ENCODE measurements at regions not wholly inside any gene's neighbourhood (a gene's known extent, or its start where the extent isn't known, plus 50 kb on each side); places are given as distances from the start of the nearest gene placed in this dataset.
A peak's percentile ranks its signal among the peaks of the same experiment; 100 is the strongest.

DNA sequence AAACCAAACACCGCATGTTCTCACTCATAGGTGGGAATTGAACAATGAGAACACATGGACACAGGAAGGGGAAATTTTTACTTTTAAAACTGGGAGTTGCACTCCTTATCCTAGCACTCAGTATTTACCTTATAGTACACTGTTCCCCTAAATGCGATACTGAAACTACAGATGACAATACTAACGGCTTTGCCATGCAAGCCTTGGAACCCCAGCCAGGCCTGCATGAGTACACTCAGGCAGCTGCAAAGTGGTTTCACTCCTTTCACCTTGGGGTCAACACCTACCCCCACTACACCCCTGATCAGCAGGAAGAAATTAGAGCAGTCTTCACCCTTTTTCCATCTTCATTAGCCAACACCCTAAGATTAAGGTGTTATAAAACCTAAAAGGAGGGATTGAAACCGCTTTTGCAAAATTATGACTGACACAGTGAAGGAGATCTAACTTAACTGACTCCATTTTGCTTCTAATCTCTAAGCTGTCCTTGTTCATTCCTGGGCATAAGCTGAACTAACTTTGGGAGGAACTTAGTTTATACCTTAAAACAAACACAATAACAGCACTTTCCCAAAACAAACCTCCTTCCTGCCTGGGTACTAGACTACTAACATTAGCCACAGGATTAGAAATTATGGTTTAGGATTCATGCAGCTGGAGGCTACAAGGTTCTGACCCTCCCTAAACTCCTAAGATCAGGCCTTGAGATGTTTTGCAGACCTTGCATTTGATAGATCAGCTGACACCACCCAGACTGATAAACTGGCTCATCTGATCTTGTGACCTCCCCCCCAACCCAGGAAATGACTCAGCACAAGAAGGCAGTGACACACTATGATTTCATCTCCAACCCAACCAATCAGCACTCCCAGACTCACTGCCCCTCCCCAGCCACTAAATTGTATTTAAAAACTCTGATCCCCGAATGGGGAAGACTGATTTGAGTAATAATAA is 452.1 kb upstream of the PPP2R3A start (continued):
- TF ChIP-seq, protein P1, sequence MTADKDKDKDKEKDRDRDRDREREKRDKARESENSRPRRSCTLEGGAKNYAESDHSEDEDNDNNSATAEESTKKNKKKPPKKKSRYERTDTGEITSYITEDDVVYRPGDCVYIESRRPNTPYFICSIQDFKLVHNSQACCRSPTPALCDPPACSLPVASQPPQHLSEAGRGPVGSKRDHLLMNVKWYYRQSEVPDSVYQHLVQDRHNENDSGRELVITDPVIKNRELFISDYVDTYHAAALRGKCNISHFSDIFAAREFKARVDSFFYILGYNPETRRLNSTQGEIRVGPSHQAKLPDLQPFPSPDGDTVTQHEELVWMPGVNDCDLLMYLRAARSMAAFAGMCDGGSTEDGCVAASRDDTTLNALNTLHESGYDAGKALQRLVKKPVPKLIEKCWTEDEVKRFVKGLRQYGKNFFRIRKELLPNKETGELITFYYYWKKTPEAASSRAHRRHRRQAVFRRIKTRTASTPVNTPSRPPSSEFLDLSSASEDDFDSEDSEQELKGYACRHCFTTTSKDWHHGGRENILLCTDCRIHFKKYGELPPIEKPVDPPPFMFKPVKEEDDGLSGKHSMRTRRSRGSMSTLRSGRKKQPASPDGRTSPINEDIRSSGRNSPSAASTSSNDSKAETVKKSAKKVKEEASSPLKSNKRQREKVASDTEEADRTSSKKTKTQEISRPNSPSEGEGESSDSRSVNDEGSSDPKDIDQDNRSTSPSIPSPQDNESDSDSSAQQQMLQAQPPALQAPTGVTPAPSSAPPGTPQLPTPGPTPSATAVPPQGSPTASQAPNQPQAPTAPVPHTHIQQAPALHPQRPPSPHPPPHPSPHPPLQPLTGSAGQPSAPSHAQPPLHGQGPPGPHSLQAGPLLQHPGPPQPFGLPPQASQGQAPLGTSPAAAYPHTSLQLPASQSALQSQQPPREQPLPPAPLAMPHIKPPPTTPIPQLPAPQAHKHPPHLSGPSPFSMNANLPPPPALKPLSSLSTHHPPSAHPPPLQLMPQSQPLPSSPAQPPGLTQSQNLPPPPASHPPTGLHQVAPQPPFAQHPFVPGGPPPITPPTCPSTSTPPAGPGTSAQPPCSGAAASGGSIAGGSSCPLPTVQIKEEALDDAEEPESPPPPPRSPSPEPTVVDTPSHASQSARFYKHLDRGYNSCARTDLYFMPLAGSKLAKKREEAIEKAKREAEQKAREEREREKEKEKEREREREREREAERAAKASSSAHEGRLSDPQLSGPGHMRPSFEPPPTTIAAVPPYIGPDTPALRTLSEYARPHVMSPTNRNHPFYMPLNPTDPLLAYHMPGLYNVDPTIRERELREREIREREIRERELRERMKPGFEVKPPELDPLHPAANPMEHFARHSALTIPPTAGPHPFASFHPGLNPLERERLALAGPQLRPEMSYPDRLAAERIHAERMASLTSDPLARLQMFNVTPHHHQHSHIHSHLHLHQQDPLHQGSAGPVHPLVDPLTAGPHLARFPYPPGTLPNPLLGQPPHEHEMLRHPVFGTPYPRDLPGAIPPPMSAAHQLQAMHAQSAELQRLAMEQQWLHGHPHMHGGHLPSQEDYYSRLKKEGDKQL (CRISPR knock-in tag; IDR thresholded peaks at IDR 0.05; ENCODE audit: borderline replicate concordance), result no peak
- TF ChIP-seq ZBTB43 (CRISPR knock-in tag; IDR thresholded peaks at IDR 0.05), result no peak
- TF ChIP-seq FOXP1 (CRISPR knock-in tag; IDR thresholded peaks at IDR 0.05), result no peak
- TF ChIP-seq SIRT6 (IDR thresholded peaks at IDR 0.05; ENCODE audit: low read depth, low read length), result no peak
- TF ChIP-seq, protein P2, sequence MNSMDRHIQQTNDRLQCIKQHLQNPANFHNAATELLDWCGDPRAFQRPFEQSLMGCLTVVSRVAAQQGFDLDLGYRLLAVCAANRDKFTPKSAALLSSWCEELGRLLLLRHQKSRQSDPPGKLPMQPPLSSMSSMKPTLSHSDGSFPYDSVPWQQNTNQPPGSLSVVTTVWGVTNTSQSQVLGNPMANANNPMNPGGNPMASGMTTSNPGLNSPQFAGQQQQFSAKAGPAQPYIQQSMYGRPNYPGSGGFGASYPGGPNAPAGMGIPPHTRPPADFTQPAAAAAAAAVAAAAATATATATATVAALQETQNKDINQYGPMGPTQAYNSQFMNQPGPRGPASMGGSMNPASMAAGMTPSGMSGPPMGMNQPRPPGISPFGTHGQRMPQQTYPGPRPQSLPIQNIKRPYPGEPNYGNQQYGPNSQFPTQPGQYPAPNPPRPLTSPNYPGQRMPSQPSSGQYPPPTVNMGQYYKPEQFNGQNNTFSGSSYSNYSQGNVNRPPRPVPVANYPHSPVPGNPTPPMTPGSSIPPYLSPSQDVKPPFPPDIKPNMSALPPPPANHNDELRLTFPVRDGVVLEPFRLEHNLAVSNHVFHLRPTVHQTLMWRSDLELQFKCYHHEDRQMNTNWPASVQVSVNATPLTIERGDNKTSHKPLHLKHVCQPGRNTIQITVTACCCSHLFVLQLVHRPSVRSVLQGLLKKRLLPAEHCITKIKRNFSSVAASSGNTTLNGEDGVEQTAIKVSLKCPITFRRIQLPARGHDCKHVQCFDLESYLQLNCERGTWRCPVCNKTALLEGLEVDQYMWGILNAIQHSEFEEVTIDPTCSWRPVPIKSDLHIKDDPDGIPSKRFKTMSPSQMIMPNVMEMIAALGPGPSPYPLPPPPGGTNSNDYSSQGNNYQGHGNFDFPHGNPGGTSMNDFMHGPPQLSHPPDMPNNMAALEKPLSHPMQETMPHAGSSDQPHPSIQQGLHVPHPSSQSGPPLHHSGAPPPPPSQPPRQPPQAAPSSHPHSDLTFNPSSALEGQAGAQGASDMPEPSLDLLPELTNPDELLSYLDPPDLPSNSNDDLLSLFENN (IDR thresholded peaks at IDR 0.05; ENCODE audit: low read depth in 2 of 2, low read length in 2 of 2), result no peak
- TF ChIP-seq ZNF77 (CRISPR knock-in tag; IDR thresholded peaks at IDR 0.05), result no peak
- TF ChIP-seq NFRKB (IDR thresholded peaks at IDR 0.05; ENCODE audit: low read depth), result peak; percentile 15; the same call in 1 of the 2 replicates
- TF ChIP-seq GTF2A2 (tag; IDR thresholded peaks at IDR 0.05), result peak; percentile 95
- TF ChIP-seq, protein P3, sequence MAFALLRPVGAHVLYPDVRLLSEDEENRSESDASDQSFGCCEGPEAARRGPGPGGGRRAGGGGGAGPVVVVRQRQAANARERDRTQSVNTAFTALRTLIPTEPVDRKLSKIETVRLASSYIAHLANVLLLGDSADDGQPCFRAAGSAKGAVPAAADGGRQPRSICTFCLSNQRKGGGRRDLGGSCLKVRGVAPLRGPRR (CRISPR knock-in tag; IDR thresholded peaks at IDR 0.05), result 0 out of 2 replicates have a peak, but pooled peaks have one; percentile 74
- TF ChIP-seq ZNF778 (CRISPR knock-in tag; IDR thresholded peaks at IDR 0.05), result no peak
- peak; percentile 98 for TF ChIP-seq DDX20 (tag; IDR thresholded peaks at IDR 0.05; ENCODE audit: low read depth)
- no peak for TF ChIP-seq CREBBP (IDR thresholded peaks at IDR 0.05; ENCODE audit: low read depth, low read length)
- no peak for TF ChIP-seq ZBTB8A (IDR thresholded peaks at IDR 0.05; ENCODE audit: partially characterized antibody)
- TF ChIP-seq ZNF174 (CRISPR knock-in tag; IDR thresholded peaks at IDR 0.05), result 0 out of 2 replicates have a peak, but pooled peaks have one; percentile 76

Data from K562 (cell line).